Fibroblast of skin of right quadriceps (primary cell): ENCODE measurements at regions not wholly inside any gene's neighbourhood (a gene's known extent, or its start where the extent isn't known, plus 50 kb on each side); places are given as distances from the start of the nearest gene placed in this dataset.
A peak's percentile ranks its signal among the peaks of the same experiment; 100 is the strongest.
"Not testable (repeated sequence)": the region's sequence is repeated elsewhere in the genome, so short reads cannot be mapped to it uniquely, and the experiment has no call there.

Experiments used
- DNase-seq: peaks from one replicate; pipeline ENCODE4 v3.0.0-alpha.2; 2013

DNA sequence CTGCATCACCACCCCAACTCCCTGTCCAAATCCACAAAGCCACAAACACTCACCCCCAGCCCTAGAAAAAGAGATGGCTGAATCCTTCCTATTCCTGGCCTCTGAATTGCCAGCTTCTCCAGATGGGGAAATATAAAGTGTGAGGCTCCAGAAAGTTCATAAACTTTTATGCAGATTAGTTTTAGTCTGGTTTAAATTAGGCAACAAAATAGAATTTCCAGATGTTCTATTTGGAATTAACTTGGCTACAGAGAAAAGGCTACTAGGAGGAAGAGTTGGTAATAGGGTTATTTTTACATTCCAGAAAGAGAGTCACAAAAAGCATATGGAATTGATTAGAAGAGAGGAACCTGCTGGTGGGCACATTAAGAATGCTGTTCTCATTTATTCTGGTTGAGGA lies 56.0 kb downstream of the EN1 start:
- DNase-seq: peak; percentile 76

- DNase-seq: no peak
These were observed 60.7 kb downstream of the EN1 start for GRCh38 chr2:118786746-118787145.

DNA sequence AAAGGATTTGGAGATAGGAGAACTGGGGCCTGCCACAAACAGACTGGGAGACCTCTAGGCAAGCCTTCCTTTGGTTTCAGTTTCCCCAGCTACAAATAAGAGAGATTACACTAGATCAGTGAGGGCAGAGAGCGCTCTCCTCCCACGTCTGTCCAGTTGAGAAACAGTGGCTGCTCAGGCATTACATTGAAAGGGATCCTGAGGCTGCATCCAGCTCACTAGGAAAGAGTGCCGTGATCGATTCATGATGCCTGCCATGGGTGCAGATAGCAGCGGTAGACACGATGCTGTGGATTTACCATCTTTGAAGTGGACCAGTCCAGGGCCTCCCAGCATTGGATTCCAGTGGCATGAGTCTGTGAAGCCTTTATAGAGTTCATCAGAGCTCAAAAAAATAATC lies 62.6 kb downstream of the EN1 start:
- no peak for DNase-seq

DNA sequence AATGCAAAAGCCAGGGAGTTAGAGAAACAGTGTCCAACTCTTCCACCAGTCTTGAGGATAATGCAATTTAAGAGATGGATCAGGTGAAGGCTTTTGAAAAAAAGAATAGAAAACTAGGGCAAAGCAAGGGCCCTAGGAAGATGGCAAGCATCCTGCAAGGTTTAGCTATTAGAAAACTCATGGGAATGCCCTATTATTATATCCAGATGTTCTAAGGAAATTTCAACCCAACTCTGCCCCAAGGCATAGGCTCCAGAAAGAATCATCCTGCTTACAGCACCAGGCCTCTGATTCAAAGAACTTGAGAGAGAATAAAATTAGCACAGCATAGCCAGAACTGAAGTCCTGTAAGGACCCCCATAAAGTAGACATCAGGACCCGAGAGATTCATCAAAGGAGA lies 68.1 kb downstream of the EN1 start:
- no peak for DNase-seq

DNA sequence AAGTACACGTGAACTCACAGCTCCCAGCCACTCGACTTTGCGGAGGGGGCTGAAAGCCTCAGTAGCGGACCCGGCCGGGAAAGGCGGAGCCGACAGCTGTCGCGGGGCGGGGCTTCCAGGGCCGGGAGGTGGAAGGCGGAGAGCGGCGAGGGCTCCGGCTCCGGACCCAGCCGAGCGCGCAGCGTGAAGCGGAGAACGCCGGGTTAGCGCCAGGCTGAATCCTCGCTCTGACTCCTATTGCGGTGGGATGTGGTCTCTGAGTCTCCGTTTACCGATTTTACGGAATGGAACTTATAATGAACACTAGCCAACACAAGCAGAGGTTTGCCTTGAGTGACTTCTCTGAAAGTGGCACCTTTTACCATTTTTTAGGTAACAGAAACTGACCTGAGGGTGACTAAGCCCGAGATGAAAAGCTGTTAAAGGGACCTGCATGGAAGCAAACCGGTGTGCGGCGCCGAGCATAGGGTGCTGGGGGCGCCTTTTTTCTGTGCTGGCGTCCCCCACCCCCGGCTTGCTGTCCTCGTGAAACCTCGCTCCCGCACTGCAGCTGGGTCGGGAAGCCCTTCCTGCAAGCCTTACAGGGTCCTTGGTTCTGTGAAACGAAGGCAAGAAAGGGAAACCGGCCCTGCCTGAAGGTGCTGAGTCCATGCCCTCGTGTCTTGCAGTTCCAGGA lies 72.9 kb downstream of the EN1 start:
- DNase-seq: peak; percentile 43

GRCh38 chr2:118773826-118774225 lies 73.6 kb downstream of the EN1 start:
- no peak for DNase-seq

DNA sequence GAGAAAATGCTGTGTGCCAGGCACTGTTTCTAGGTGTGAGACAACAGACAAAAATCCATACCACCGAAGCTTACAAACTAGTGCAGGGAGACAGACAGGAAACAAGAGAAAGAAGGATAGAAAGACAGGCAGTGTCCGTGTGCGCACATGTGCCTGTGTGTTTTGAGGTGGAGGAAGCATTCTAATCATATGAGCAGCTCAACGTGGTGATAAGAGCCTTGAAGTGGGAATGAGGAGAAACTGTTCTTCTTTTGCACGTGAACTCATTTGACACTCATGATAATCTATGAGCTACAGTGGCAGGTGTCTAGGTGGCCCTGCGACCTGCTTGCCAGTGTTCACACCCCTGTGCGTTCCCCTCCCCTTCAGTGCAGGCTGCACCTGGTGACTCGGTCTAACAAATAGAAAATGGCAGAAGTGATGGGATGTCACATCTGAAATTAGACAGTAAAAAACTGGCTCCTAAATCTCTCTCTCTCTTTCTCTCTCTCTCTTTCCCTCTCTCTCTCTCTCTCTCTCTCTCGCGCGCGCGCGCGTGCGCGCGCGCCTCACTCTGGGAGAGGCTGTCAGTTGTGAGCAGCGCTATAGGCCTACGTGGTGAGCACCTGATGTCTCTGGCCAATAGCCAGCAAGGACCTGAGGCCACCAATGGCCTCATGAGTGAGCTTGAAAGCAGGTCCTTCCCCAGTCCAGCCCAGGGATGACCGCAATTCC lies 74.8 kb downstream of the EN1 start:
- no peak for DNase-seq

- DNase-seq: no peak
These were observed 77.6 kb downstream of the EN1 start for GRCh38 chr2:118769707-118770400.

- DNase-seq: peak; percentile 50
These were observed 80.6 kb downstream of the EN1 start for GRCh38 chr2:118766871-118767270.

DNA sequence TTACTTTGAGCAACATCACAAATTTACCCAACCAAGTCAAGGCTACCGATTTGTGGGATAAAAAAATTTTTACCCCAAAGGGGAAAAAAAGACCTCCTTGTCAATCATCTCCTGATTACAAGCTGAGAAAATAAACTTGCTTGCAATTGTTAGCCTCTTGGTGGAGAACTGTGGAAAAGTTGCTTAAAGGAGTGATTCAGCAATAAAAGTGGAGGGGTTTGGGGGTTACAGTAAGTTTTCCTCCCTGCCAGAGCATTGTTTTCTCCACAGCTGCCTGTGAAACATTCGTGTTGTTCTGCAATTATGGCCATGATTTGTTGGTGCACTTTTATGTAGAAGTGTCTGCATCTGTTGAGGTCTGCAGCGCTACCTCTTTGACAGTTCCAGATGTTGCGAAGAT lies 82.6 kb downstream of the EN1 start:
- DNase-seq: no peak

- DNase-seq: peak; percentile 59
These were observed 83.7 kb downstream of the EN1 start for GRCh38 chr2:118763797-118764196.

DNA sequence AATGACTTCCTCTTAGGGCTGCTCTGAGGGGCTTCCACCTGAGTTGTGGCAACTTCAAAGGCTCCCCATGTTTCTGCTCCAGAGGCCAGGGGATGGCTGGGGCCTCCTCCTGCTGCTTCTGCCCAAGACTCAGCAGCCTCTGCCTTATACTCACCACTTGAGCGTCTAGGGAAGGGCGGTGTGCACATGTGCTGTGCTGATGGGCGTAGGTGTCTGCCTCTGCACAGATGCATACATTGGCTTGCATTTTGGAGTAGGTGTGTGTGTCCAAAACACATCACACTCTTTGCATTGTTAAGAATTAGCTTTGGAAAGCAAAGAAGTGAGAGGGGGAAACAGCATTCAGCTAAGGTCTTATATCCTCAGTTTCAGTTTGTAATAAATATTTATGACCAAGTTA lies 85.2 kb downstream of the EN1 start:
- DNase-seq: no peak

GRCh38 chr2:118761771-118762170 lies 85.7 kb downstream of the EN1 start:
- no peak for DNase-seq

GRCh38 chr2:118755901-118756300 lies 91.5 kb downstream of the EN1 start:
- DNase-seq: no peak

DNA sequence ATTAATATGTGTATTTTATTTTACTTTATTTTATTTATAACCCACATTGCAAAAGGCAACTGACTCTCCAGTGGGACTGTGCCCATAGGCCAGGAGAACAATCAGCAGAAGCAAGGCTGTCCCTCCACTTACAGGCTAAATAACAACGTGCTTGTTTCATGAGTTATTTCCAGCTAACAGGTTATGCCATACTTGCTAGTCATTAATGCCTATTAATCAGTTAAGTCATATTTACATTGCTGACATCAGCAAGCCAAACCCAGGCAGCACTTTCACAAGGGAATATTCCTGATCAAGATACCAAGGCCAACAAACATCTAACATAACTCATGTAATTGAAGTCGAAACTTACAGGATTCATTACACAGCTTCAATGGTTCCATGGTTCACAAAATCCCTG lies 92.1 kb downstream of the EN1 start:
- no peak for DNase-seq

GRCh38 chr2:118752762-118753429 lies 94.6 kb downstream of the EN1 start:
- DNase-seq: no peak

GRCh38 chr2:118750959-118751565 lies 96.4 kb downstream of the EN1 start:
- DNase-seq: peak; percentile 58

GRCh38 chr2:118748245-118748885 lies 99.1 kb downstream of the EN1 start:
- no peak for DNase-seq

DNA sequence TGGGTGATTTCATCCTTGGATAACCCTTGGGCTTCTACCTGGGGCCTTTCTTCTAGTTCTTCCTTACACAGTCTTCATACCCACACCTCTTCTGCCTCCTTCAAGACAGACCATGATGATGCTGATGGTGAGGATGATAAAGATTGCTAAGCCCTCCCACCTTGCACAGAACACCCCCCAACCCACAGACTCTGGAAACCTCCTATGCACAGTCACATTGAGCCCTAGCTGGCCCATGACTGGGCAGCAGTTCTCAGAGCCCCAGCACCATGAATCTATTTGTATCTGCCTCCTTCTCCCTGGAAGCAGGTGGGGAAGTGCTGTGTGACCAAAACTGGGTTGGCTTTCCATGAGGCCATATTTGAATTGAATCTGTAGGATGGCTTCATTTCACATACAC lies 99.8 kb downstream of the EN1 start:
- DNase-seq: no peak

DNA sequence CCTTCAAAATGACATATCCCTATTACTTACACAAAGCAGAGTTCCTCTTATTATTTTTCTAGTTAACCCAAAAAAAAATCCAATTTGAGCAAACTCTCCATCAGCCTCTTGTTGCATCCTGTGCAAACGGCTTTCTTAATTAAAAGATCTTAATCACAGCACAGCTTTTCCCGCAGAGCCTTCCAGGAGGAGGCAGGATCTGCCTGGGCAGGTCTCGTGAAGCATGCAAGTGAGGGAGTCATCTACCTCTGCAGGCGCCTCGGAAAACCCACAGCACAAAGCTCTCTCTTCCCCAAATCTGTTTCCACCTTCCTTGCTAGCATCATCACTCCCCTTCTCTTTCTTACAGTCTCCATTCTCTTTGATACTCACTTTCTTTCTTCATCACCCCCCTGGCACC lies 100.4 kb downstream of the EN1 start:
- DNase-seq: no peak

DNA sequence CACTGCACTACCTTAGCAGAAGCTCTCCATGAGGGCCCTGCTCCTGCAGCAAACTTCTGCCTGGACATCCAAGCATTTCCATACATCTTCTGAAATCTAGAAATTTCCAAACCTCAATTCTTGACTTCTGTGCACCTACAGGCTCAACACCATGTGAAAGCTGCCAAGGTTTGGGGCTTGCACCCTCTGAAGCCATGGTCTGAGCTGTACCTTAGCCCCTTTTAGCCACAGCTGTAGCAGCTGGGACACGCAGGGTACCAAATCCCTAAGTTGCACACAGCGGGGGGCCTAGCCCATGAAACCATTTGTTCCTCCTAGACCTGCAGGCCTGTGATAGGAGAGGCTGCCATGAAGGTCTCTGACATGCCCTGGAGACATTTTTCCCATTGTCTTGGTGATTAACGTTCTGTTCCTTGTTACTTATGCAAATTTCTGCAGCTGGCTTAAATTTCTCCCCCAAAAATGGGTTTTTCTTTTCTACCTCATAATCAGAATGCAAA lies 102.7 kb downstream of the EN1 start:
- DNase-seq: not testable (repeated sequence)

DNA sequence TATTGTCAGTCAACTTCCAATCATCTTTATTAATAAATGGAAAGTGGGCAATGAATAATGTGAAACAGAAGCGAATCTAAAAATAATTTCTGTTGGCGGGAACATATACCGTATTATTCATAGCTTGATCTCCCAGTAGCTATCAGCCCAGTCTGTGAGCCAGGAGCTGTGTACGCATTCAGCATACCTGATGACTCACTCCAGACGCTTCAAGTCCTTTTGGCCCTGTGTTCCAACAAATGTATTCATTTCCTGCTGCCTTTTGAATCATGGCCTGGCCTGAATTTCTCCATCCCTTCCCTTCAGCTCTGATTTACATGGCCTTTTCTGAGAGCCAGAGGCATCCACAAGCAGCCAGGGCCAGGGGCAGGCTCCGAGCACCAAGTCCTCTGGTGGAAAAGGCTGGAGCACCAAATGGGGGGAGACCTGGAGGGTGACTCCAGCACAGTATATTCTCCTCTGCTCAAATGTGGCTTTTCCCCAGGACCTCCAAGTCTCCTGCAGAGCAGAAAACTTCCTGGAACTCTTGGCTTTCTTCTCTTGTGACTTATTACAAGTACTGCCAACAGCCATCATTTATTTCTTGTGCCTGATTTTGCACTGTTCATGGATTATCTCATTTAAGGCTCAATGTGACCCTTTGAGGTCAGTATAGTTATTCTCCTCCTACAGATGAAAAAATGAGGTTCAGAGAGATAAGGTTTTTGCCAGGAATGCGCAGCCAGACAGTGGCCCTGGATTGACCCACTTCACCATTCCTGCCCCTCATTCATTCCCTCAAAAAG lies 108.7 kb downstream of the EN1 start:
- peak; percentile 98 for DNase-seq
